ENCODE measurements at regions not wholly inside any gene's neighbourhood (a gene's known extent, or its start where the extent isn't known, plus 50 kb on each side); places are given as distances from the start of the nearest gene placed in this dataset.
"Not testable (repeated sequence)": the region's sequence is repeated elsewhere in the genome, so short reads cannot be mapped to it uniquely, and the experiment has no call there.

DNA sequence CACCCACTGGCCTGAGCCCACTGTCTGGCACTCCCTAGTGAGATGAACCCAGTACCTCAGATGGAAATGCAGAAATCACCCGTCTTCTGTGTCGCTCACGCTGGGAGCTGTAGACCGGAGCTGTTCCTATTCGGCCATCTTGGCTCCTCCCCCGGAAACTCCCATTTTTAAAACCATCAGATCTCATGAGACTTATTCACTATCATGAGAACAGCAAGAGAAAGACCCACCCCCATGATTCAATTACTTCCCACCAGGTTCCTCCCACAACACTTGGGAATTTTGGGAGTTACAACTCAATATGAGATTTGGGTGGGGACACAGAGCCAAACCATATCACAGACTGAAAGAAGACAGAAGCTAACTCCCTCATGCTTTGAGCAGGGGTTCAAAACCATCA is 134.5 kb downstream of the SLC39A8 start:
- not testable (repeated sequence) for DNase-seq

DNA sequence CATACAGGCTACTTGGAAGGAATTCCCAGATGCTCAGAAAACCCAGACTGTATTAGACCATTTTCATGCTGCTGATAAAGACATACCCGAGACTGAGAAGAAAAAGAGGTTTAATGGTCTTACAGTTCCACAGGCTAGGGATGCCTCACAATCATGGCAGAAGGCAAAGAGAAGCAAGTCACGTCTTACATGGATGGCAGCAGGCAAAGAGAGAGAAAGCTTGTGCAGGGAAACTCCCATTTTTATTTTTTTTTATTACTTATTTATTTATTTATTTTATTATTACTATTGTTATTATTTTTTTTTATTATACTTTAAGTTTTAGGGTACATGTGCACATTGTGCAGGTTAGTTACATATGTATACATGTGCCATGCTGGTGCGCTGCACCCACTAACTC is 140.6 kb downstream of the SLC39A8 start:
- DNase-seq = not testable (repeated sequence)

DNA sequence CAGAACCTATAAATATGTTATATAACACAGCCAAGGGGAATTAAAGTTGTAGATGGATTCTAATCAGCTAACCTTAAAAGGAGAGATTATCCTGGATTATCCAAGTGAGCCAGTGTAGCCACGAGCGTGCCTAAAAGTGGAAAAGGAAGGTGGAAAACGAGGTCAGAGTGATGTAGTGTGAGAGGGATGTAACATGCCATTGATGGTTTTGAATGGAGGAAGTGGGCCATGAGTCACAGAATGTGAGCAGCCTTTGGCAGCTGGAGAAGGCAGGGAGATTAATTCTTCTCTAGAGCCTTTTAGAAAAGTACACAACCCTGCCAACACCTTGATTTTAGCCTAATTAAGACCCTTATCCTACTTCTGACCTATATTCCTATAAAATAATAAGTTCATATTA is 149.1 kb downstream of the SLC39A8 start:
- peak; percentile 57 for DNase-seq

DNA sequence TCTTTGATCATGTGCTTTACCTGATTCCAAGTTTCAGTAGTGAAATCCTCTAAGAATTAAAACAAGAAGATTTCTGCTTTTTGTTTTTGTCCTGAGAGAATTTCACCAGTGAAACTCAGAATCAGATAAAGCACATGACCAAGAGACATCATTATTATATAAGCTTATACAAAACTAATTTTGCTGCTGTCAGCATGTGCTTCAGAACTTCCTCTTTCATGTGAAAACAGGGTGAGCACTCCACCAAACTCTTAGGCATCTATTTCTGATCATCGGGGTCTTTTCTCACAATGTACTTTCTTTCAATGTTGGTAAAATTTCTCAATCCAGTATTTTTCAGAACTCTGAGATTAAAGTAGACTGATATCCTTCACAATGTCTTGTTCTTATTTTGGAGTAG is 152.1 kb downstream of the SLC39A8 start:
- no peak for DNase-seq

DNA sequence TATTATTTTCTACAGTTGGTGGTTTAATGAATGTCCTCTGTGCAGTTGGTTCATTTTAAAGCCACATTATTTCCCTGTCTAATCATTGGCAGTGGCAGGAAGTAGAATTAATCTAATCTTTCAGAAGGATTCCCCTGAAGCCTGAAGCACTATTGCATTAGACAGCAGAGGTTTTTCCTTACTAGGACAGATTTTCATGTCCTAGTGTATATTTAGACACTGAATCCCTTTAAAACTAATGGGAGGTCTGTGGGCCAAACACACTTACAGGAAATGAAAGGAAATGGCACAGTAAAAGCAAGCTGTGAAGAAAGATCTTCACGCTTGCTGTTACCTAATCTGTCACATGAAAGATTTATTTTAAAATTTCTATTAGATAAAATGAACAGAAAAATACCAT is 165.2 kb downstream of the SLC39A8 start:
- DNase-seq = no peak

DNA sequence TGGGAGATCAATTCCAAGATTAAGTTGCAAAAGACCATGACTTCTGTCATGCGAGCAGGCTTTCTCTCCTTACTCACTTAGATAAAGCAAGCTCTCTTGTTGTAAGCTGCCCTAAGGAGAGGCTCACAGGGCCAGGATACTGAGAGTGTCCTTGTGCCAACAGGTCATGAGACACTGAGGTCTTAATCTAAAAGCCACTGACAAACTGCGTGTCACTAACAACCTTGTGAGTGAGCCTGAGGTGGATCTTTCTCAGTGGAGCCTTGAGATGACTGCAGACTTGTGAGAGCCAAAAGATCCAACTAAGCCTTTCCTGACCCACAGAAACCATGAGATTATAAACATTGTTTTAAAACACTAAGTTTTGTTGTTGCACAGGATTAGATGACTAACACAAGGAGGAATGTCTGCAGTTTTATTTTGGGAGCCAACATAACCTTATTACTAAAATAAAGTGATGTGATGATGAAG is 170.5 kb downstream of the SLC39A8 start:
- DNase-seq = peak; percentile 52

DNA sequence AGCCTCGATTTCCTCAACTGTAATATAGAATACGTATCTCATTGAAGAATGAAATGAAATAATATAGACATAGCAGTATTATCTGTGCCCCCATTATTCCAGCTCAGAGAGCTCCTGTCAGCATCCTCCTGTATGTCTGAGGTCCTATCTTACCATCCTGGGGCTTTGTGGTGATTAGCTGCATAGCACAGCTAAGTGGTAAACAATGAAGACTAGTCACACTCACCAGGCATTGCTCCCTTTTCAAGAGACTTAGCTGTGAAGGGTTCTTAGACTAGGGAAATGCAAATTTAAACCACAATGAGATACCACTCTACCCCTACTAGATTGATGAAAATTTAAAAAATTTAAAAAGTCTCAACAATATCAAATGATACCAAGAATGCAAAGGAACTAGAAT is 172.9 kb downstream of the SLC39A8 start:
- no peak for DNase-seq

DNA sequence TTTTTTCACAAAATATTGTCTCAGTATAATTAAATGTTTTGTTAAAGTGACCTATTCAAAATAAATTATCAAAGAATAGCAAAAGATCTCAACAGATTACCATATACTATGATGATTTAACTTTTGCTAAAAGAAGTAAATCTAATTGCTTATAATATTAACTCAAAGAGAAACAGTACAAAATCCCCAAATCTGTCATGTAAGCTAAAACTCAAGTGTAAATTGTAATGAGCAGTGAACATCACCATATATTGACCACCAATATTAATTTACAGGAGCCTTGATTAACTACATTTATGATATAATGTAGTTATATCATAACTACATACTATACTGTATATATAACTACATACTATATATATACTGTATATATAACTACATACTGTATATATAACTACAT is 174.4 kb downstream of the SLC39A8 start:
- no peak for DNase-seq

DNA sequence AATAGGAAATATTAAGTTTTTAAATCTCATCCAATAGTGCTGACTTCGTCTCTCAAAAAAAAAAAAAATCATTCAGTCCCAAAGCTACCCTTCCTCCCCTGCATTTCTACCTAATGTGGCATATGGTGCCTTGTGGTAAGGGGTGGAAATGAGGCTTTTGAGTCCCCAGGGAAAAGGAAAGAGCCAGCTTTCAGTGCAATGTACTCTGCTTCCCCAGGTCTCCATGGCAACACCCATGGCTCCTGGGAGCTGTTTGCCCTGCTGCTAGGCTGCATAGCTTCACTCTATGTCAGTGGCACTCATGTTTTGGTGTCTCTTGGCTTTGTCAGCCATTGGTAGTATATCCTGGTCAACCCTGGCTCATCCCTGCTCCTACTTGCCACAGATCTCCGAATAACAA is 175.9 kb downstream of the SLC39A8 start:
- DNase-seq = peak; percentile 67

DNA sequence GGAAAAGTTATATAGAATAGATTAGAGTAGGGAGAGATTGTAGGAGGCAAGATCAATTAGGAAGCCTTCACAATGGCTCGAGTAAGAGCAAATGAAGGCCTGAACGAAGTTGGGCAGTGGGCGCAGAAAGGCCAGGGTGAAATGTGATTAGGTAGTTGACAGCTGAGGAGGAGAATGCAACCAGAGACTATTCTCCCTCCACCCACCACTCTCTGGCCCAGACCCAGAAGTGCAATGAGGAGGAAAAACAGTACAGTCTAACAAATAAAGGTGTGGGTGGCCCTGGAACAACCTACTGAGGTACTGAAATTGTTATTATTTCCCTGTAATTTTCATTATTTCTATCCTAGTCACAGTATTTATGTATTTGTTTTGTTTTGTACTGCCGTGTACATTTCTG is 176.7 kb downstream of the SLC39A8 start:
- DNase-seq = no peak

DNA sequence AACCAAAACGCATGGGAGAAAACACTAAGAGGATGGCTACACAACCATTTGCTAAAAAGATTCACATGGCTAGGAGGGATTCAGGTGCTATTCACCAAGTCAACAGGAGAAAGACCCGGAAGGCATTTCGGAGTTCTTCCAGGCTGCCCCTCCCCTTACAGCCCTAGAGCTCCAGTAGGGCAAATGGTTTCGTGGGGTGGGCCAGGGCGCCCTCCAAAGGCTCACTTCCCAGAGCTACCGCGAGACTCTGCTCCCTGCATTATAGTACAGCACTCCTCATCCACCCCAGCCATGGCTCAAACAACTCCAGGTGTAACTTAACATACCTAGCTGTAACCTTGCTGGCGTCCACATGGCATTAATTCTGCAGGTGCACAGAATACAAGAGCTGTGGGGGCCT is 179.7 kb downstream of the SLC39A8 start:
- no peak for DNase-seq

DNA sequence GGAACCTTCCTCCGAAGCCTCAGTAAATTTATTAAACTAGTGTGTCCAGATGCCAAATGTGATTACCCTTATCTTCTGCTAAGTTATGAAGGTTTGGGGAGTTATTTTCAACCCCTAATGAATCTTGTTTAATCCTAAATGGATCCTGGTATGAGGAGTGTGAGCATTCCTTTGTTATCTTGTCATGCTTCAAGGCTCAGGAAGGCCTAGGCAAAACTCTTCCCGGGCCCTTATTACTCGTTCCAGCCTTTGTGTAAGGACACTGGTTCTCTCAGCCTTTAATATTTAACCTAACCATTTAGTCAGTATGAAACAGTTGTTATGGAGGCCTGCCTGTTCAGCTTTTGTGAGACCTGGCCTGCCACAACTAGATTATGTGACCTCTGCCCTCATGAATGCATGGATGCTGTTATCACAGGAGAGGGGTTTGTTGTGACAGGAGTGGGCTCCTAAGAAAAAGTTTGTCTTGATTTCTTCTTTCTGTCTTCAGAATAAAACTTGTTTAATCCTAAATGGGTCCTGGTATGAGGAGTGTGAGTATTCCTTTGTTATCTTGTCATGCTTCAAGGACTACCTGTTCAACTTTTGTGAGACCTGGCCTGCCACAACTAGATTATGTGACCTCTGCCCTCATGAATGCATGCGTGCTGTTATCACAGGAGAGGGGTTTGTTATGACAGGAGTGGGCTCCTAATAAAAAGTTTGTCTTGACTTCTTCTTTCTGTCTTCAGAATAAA is 181.7 kb downstream of the SLC39A8 start:
- DNase-seq = peak; percentile 56

DNA sequence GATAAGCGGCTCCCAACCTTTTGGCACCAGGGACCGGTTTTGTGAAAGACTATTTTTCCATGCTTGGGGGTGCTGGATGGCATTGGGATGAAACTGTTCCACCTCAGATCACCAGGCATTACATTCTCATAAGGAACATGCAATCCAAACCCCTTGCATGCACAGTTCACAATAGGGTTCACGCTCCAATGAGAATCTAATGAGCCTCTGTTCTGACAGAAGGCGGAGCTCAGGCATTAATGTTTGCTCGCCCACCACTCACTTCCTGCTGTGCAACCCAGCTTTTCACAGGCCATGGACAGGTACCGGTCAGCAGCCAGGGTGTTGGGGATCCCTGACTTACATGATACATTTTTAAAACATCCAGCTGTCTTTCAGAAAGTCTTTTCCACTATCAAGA is 187.3 kb downstream of the SLC39A8 start:
- DNase-seq = no peak

DNA sequence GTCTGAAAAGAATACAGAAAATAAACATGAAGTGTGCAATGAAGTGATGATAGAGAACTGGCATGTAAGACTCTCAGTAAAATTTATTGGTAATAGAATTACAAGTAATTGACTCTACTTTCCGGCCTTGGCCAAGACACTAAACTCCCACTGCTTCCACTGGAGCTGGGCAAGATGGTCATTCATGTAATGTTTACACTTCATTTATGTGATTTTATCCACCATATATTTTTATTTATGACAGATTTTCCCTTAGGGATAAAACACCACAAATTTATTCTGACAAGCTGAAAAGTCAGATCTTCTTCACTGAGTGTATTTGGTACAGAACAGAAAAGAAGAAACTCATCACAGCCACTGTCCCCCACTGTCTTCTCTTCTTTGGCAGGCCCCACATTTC is 191.9 kb downstream of the SLC39A8 start:
- DNase-seq = no peak

DNA sequence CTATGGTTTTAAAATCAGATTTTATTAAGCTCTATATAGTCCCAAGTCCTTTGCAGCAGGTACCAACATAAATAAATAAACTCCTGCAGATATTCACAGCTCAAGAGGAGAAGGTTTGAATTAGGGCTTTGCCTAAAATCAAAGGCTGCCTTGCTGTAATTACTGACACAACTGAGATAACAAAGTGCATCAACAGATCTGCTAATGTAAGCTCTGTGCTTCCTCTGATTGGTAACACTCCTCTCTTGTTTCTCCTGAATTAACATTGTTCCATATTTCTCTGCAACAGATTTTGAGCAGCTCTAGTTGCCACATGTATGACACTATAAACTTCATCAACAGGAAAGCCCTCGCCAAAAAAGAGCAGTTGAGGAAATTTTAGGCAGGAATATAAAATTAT is 193.6 kb downstream of the SLC39A8 start:
- no peak for DNase-seq

DNA sequence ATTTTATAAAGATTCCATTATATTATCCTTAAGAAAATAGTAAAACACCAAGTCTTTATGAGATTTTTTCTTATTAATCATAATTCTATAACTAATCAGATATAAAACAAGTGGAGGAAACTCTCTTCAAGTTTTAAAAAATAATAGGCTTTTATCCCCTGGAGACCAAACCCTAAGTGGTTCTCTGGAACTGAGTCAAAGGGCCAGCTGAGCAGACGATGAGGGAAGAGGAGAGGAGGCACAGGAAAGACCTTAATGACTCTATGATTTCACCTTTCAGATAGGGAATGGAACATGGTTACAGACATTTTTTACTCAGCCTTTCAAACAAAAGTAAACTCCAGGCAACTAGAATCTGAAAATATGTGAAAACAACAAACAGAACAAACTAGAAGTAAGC is 201.8 kb downstream of the SLC39A8 start:
- DNase-seq = no peak

DNA sequence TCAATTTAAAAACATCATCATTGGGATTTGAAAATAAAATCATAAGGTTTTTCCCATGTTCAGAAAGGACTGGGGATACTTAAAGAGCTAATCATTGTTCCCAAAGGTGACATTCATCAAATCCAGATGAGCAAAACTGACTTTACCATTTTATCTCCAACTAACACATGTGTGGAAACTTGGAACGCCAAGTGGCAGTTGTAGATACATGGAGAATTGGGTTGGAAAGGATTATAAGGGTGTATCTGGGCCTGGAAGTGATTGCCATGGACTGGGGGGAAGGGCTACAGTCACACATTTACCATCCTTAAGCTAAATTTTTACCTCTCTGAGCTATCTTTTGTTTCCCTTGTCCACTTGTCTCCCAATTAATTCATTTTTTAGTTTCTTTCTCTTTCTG is 203.4 kb downstream of the SLC39A8 start:
- DNase-seq = no peak

DNA sequence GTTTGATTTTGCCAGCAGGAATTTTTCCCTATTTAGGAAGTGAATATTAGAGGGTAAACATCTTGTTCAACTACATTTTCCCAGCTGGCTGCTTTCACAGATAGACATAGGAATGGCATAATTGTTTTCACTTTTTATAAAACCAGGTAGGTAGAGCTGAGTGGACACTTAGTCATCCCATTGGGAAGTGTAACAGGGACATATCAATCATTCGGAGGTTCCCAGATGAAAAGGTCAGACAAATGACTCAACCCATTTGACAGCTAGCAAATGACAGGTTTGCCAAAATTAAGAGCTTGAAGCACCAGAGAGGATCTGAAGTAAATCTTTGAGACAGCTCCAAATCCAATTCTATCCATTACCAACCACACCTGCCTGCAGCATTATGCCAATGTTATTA is 205.3 kb downstream of the SLC39A8 start:
- peak; percentile 56 for DNase-seq

DNA sequence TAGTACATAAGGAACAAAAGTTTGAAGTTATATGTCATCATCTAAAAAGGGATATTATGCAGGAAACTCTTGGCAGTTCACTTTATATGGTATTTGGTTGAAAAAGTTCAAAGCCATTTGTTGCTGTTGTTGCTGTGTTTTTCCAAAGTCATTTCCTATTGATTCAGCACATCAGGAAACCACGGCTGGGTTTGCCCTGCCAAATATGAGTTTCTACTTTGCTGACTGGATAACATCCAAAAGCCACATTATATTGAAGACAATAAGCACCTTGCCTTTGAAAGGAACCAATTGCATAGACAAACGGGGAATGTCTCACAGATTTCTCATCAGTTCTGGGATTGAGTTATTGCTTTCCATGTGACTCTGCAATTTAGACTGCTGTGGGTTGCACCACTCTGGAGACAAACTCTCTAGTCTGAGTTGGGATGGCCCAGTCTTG is 206.1 kb downstream of the SLC39A8 start:
- DNase-seq = no peak

DNA sequence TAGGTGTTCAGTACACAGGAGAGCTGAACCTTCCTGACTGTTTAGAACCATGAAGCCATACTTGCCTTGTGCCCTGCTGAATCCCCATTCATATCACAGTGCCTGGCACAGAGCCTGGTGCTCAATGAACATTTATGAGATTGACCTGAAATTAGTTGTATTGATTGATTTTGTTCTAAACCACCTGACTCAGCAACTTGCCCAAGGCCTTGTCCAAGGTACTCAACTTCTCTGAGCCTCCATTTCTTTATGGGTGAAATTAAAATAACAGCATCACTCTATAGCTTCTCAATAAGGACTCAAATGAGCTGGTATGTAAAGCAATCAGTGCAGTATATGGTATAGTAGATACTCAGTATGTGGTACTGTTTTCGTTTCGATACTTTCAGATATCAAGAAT is 208.1 kb downstream of the SLC39A8 start:
- no peak for DNase-seq

DNA sequence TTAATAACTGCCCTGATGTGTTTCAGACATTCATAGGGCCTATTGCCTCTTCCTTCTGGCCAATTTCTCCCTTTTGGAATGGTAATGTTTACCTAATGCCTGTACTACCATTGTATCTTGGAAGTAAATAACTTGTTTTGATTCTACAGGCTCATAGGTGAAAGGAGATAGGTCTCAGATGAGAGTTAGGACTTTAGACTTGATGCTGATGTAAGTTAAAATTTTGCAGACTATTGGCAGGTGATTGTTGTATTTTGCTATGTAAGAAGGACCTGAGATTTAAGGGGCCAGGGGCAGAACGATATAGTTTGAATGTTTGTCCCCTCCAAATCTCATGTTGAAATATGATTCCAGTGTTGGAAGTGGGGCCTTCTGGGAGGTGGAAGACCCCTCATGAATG is 215.5 kb downstream of the SLC39A8 start:
- no peak for DNase-seq

All from islet precursor cell (in vitro differentiated cells).